ENCODE measurements at regions not wholly inside any gene's neighbourhood (a gene's known extent, or its start where the extent isn't known, plus 50 kb on each side); places are given as distances from the start of the nearest gene placed in this dataset.
"Not testable (repeated sequence)": the region's sequence is repeated elsewhere in the genome, so short reads cannot be mapped to it uniquely, and the experiment has no call there.

- not testable (repeated sequence) for H3K9me3 ChIP-seq (ENCODE audit: control insufficient read depth, low read depth, low read length); H3K27me3 ChIP-seq (ENCODE audit: control insufficient read depth, insufficient read depth, low read length); H3K27ac ChIP-seq (ENCODE audit: low read length); H3K36me3 ChIP-seq (ENCODE audit: control insufficient read depth, insufficient read depth, low read length); H3K4me3 ChIP-seq (ENCODE audit: low read length); DNase-seq; H3K4me1 ChIP-seq (ENCODE audit: control insufficient read depth, insufficient read depth, low read length)
- no CpG with 5 or more reads among the region's 17 CpGs for WGBS (ENCODE audit: insufficient coverage, low lambda C conversion rate)
Observed at GRCh38 chr18:14460364-14460763, 83.0 kb downstream of the POTEC start.

GRCh38 chr18:14459826-14460225, 83.6 kb downstream of the POTEC start:
- not testable (repeated sequence) for H3K9me3 ChIP-seq (ENCODE audit: control insufficient read depth, low read depth, low read length); H3K4me1 ChIP-seq (ENCODE audit: control insufficient read depth, insufficient read depth, low read length); H3K36me3 ChIP-seq (ENCODE audit: control insufficient read depth, insufficient read depth, low read length); H3K4me3 ChIP-seq (ENCODE audit: low read length); H3K27ac ChIP-seq (ENCODE audit: low read length); DNase-seq; H3K27me3 ChIP-seq (ENCODE audit: control insufficient read depth, insufficient read depth, low read length)
- no CpG with 5 or more reads among the region's 23 CpGs for whole genome bisulfite sequencing (ENCODE audit: insufficient coverage, low lambda C conversion rate)

- no CpG with 5 or more reads among the region's 62 CpGs for WGBS (ENCODE audit: insufficient coverage, low lambda C conversion rate)
- H3K27ac ChIP-seq (ENCODE audit: low read length); H3K27me3 ChIP-seq (ENCODE audit: control insufficient read depth, insufficient read depth, low read length); H3K4me1 ChIP-seq (ENCODE audit: control insufficient read depth, insufficient read depth, low read length); H3K9me3 ChIP-seq (ENCODE audit: control insufficient read depth, low read depth, low read length); H3K36me3 ChIP-seq (ENCODE audit: control insufficient read depth, insufficient read depth, low read length); H3K4me3 ChIP-seq (ENCODE audit: low read length): not testable (repeated sequence)
- peak; percentile 1 to 10 for DNase-seq
Observed at GRCh38 chr18:14458009-14458945, 85.1 kb downstream of the POTEC start.

DNA sequence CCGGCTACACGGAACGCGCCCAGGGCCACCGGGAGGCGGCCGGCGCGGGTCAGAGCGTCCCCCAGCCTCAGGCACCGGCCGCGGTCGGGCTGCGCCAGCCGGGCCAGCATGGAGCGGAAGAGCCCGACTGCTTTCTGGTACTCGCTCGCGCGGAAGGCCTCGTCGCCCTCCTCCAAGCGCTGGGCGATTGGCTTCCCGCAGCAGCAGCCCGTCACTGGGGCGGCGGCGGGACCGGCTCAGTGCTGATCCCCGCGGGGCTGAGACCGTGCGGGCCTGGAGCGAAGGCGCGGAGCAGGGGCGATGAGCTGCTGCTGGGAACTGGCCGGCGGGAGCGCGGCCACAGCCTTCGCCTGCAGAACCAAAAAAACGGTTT, 92.8 kb downstream of the POTEC start:
- not testable (repeated sequence) for H3K4me3 ChIP-seq (ENCODE audit: low read length); H3K9me3 ChIP-seq (ENCODE audit: control insufficient read depth, low read depth, low read length); H3K27ac ChIP-seq (ENCODE audit: low read length); H3K36me3 ChIP-seq (ENCODE audit: control insufficient read depth, insufficient read depth, low read length); H3K27me3 ChIP-seq (ENCODE audit: control insufficient read depth, insufficient read depth, low read length); H3K4me1 ChIP-seq (ENCODE audit: control insufficient read depth, insufficient read depth, low read length); DNase-seq
- whole genome bisulfite sequencing (ENCODE audit: insufficient coverage, low lambda C conversion rate), result no CpG with 5 or more reads among the region's 46 CpGs

DNA sequence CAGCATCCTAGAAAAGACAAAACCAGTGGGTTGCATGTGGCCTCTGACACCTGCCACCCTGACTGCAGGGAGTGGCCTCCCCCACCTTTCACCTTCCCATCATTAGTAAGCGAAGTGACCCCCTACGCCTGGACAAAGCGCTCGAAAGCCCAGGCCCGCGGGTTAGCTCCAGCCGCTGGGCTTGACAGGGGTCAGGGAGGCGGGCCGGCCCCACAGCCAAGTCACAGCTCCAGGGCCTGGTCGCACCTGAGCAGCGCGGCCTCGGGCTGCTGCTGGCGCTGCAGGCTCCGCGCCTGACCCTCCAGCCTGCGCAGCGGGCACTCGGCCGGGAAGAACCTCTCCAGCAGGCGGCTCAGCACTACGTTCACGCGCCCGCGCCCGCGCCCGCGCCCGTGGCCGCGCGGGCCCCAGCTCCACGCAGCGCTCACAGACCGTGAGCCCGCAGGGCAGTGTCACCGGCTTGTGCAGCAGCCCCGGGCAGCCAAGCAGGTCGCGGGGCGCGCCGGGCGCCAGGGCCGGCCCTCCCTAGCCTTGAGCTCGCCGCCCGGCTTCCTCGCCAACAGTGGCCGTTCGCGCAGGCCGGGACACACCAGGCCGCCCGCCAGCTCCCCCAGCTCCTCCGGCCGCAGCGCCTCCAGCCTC, 93.3 kb downstream of the POTEC start:
- H3K9me3 ChIP-seq (ENCODE audit: control insufficient read depth, low read depth, low read length); H3K4me3 ChIP-seq (ENCODE audit: low read length); H3K27ac ChIP-seq (ENCODE audit: low read length); H3K4me1 ChIP-seq (ENCODE audit: control insufficient read depth, insufficient read depth, low read length); H3K27me3 ChIP-seq (ENCODE audit: control insufficient read depth, insufficient read depth, low read length); H3K36me3 ChIP-seq (ENCODE audit: control insufficient read depth, insufficient read depth, low read length): not testable (repeated sequence)
- DNase-seq, result peak in 1 of 2 donors; percentile 33
- WGBS (ENCODE audit: insufficient coverage, low lambda C conversion rate), result no CpG with 5 or more reads among the region's 60 CpGs

- WGBS (ENCODE audit: insufficient coverage, low lambda C conversion rate), result no CpG with 5 or more reads among the region's 12 CpGs
- not testable (repeated sequence) for H3K27ac ChIP-seq (ENCODE audit: low read length); DNase-seq; H3K4me3 ChIP-seq (ENCODE audit: low read length); H3K9me3 ChIP-seq (ENCODE audit: control insufficient read depth, low read depth, low read length); H3K4me1 ChIP-seq (ENCODE audit: control insufficient read depth, insufficient read depth, low read length); H3K27me3 ChIP-seq (ENCODE audit: control insufficient read depth, insufficient read depth, low read length); H3K36me3 ChIP-seq (ENCODE audit: control insufficient read depth, insufficient read depth, low read length)
Observed at GRCh38 chr18:14449062-14449461, 94.3 kb downstream of the POTEC start.

- H3K9me3 ChIP-seq (ENCODE audit: control insufficient read depth, low read depth, low read length); H3K27me3 ChIP-seq (ENCODE audit: control insufficient read depth, insufficient read depth, low read length); H3K4me1 ChIP-seq (ENCODE audit: control insufficient read depth, insufficient read depth, low read length); H3K27ac ChIP-seq (ENCODE audit: low read length); H3K36me3 ChIP-seq (ENCODE audit: control insufficient read depth, insufficient read depth, low read length); H3K4me3 ChIP-seq (ENCODE audit: low read length); DNase-seq: not testable (repeated sequence)
- WGBS (ENCODE audit: insufficient coverage, low lambda C conversion rate), result no CpG with 5 or more reads among the region's 4 CpGs
Observed at GRCh38 chr18:14447715-14448114, 95.7 kb downstream of the POTEC start.

DNA sequence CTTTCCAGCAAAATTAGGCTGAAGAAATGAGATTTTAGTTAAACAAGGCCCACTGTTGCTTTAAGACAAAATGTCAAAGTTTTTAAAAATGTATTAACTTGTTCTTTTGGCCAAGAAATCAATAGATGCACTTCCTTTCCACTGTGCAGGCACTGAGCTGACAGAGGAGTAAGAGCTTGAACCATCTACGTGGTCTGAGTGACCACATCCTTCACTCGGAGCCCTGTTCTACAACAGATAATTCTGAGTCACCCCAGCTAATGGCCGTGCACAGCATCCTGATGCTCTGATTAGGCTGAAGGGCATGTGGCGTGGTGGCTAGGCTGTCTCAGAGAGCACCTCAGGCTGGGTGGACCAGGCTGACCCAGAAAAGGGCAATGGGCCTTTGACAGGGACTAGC, 107.9 kb downstream of the POTEC start:
- not testable (repeated sequence) for H3K4me1 ChIP-seq (ENCODE audit: control insufficient read depth, insufficient read depth, low read length); DNase-seq; H3K27ac ChIP-seq (ENCODE audit: low read length); H3K9me3 ChIP-seq (ENCODE audit: control insufficient read depth, low read depth, low read length); H3K27me3 ChIP-seq (ENCODE audit: control insufficient read depth, insufficient read depth, low read length); H3K36me3 ChIP-seq (ENCODE audit: control insufficient read depth, insufficient read depth, low read length); H3K4me3 ChIP-seq (ENCODE audit: low read length)
- WGBS (ENCODE audit: insufficient coverage, low lambda C conversion rate), result no CpG with 5 or more reads among the region's 4 CpGs

DNA sequence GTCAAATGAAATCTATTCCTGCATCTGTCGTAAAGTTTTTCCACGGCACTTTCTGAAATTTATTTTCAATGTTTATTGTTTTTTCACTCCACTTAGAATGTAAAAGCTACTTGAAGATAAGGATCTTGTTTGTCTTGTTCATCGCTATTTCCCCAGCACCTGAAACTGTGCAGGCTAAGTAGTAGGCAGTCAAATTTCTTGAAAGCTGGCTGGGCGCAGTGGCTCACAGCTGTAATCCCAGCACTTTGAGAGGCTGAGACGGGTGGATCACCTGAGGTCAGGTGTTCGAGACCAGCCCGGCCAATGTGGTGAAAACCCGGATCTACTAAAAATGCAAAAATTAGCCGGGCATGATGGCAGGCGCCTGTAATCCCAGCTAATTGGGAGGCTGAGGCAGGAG, 111.0 kb downstream of the POTEC start:
- not testable (repeated sequence) for H3K27ac ChIP-seq (ENCODE audit: low read length); H3K9me3 ChIP-seq (ENCODE audit: control insufficient read depth, low read depth, low read length); H3K4me1 ChIP-seq (ENCODE audit: control insufficient read depth, insufficient read depth, low read length); H3K4me3 ChIP-seq (ENCODE audit: low read length); H3K36me3 ChIP-seq (ENCODE audit: control insufficient read depth, insufficient read depth, low read length); DNase-seq; H3K27me3 ChIP-seq (ENCODE audit: control insufficient read depth, insufficient read depth, low read length)
- WGBS (ENCODE audit: insufficient coverage, low lambda C conversion rate), result 92% methylated on average over 2 of the region's 10 CpGs

DNA sequence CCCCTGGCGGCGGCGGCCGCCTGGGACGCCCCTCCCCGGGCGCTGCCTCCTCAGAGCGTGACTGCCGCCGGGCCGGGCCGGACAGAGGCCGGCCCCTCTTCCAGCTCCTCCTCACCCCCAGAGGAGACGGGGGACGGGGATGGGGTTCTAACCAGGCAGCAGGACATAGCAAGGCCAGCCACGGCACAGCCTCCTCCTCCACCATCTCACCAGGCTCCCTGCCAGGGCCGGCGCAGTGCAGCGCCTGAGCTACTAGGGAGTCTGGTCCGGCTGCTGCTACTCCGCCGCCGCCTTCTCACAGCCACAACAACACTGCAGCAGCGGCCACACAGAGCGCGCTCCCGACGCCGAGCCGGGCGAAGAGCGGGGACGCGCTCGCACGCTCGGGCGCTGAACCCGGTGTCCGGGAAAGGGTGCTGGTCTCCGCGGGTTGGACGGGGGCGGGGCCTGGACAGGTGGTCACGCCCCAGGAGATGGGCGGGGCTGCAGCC, 112.3 kb downstream of the POTEC start:
- DNase-seq, result peak; percentile 77 to 78
- H3K36me3 ChIP-seq (ENCODE audit: control insufficient read depth, insufficient read depth, low read length); H3K27me3 ChIP-seq (ENCODE audit: control insufficient read depth, insufficient read depth, low read length); H3K4me1 ChIP-seq (ENCODE audit: control insufficient read depth, insufficient read depth, low read length); H3K9me3 ChIP-seq (ENCODE audit: control insufficient read depth, low read depth, low read length): not testable (repeated sequence)
- H3K4me3 ChIP-seq (ENCODE audit: low read length), result peak overlapping the region; percentile 35
- WGBS (ENCODE audit: insufficient coverage, low lambda C conversion rate), result no CpG with 5 or more reads among the region's 46 CpGs
- H3K27ac ChIP-seq (ENCODE audit: low read length), result peak overlapping the region; percentile 23
